ENCODE measurements at regions not wholly inside any gene's neighbourhood (a gene's known extent, or its start where the extent isn't known, plus 50 kb on each side); places are given as distances from the start of the nearest gene placed in this dataset.

- H3K9me3 ChIP-seq (ENCODE audit: insufficient read depth, low read depth, low read length), result no peaks in the 10 kb centered on the region
- no peak overlapping the region for H3K9ac ChIP-seq (ENCODE audit: low read length)
- no peak overlapping the region for H3K4me3 ChIP-seq (ENCODE audit: low read depth, low read length)
Observed at GRCh38 chr9:90053027-90053426, 448.2 kb downstream of the GADD45G start.

GRCh38 chr9:90054810-90055209 is 450.0 kb downstream of the GADD45G start:
- Histone ChIP-seq H3K79me1 (ENCODE audit: low read length) (no peaks in the 10 kb centered on the region), H4K12ac (ENCODE audit: low read depth, low read length) (no peak overlapping the region), H3K27ac (ENCODE audit: low read depth, low read length) (no peak overlapping the region), H3K27me3 (ENCODE audit: insufficient read depth, low read length) (no peaks in the 10 kb centered on the region), H4K91ac (ENCODE audit: low read depth, low read length) (no peak overlapping the region), H3K9ac (ENCODE audit: low read length) (no peak overlapping the region), H3K79me2 (ENCODE audit: control insufficient read depth, insufficient read depth, low read length, poor library complexity) (no peaks in the 10 kb centered on the region), H3K23ac (ENCODE audit: low read length) (no peak overlapping the region), H3K4me2 (ENCODE audit: low read length) (no peak overlapping the region), H3K9me3 (ENCODE audit: insufficient read depth, low read depth, low read length) (no peaks in the 10 kb centered on the region), H3K18ac (ENCODE audit: low read length) (no peak overlapping the region), H3K14ac (ENCODE audit: low read length) (no peak overlapping the region), H2BK12ac (ENCODE audit: low read length) (no peak overlapping the region), H2AFZ (ENCODE audit: insufficient read depth, low read length, poor library complexity) (no peak overlapping the region), H4K8ac (ENCODE audit: low read depth, low read length) (no peak overlapping the region), H3K4me3 (ENCODE audit: low read depth, low read length) (no peak overlapping the region), H2BK120ac (ENCODE audit: insufficient read depth, low read length, poor library complexity) (no peak overlapping the region), H3K36me3 (ENCODE audit: control insufficient read depth in 1 of 2, insufficient read depth in 2 of 2, low read length in 2 of 2) (no peaks in the 10 kb centered on the region), H3K4ac (ENCODE audit: low read depth, low read length) (no peak overlapping the region), H2AK5ac (ENCODE audit: low read length) (no peak overlapping the region), H2BK5ac (ENCODE audit: low read depth, low read length, poor library complexity) (no peak overlapping the region), H3K4me1 (ENCODE audit: control insufficient read depth in 1 of 2, insufficient read depth in 2 of 2, low read length in 2 of 2) (no peaks in the 10 kb centered on the region)
- DNase-seq, result no peak

More at GRCh38 chr9:90053027-90053426, 448.2 kb downstream of the GADD45G start:
- Histone ChIP-seq H4K12ac (ENCODE audit: low read depth, low read length) (no peak overlapping the region), H4K91ac (ENCODE audit: low read depth, low read length) (no peak overlapping the region), H3K79me2 (ENCODE audit: control insufficient read depth, insufficient read depth, low read length, poor library complexity) (no peaks in the 10 kb centered on the region), H2AFZ (ENCODE audit: insufficient read depth, low read length, poor library complexity) (no peak overlapping the region), H3K18ac (ENCODE audit: low read length) (no peak overlapping the region), H2BK12ac (ENCODE audit: low read length) (no peak overlapping the region), H3K27ac (ENCODE audit: low read depth, low read length) (no peak overlapping the region), H3K4me1 (ENCODE audit: control insufficient read depth in 1 of 2, insufficient read depth in 2 of 2, low read length in 2 of 2) (no peaks in the 10 kb centered on the region), H3K36me3 (ENCODE audit: control insufficient read depth in 1 of 2, insufficient read depth in 2 of 2, low read length in 2 of 2) (no peaks in the 10 kb centered on the region), H3K23ac (ENCODE audit: low read length) (no peak overlapping the region), H2BK120ac (ENCODE audit: insufficient read depth, low read length, poor library complexity) (no peak overlapping the region), H3K4me2 (ENCODE audit: low read length) (no peak overlapping the region), H3K27me3 (ENCODE audit: insufficient read depth, low read length) (no peaks in the 10 kb centered on the region), H2BK5ac (ENCODE audit: low read depth, low read length, poor library complexity) (no peak overlapping the region), H3K4ac (ENCODE audit: low read depth, low read length) (no peak overlapping the region), H2AK5ac (ENCODE audit: low read length) (no peak overlapping the region), H3K79me1 (ENCODE audit: low read length) (no peaks in the 10 kb centered on the region), H3K14ac (ENCODE audit: low read length) (no peak overlapping the region), H4K8ac (ENCODE audit: low read depth, low read length) (no peak overlapping the region)
- WGBS (ENCODE audit: extremely low coverage, insufficient coverage, insufficient read length), result no CpG with 5 or more reads among the region's 5 CpGs
- DNase-seq, result peak; percentile 12 to 33

GRCh38 chr9:90055226-90055625 is 450.4 kb downstream of the GADD45G start:
- Histone ChIP-seq H3K79me1 (ENCODE audit: low read length) (no peaks in the 10 kb centered on the region), H3K4me2 (ENCODE audit: low read length) (no peak overlapping the region), H3K9ac (ENCODE audit: low read length) (no peak overlapping the region), H3K14ac (ENCODE audit: low read length) (no peak overlapping the region), H3K4me3 (ENCODE audit: low read depth, low read length) (no peak overlapping the region), H3K27me3 (ENCODE audit: insufficient read depth, low read length) (no peaks in the 10 kb centered on the region), H2BK12ac (ENCODE audit: low read length) (no peak overlapping the region), H2BK5ac (ENCODE audit: low read depth, low read length, poor library complexity) (no peak overlapping the region), H3K4me1 (ENCODE audit: control insufficient read depth in 1 of 2, insufficient read depth in 2 of 2, low read length in 2 of 2) (peaks cover 0 to 1% of the 10 kb centered on the region in 2 experiments), H3K23ac (ENCODE audit: low read length) (no peak overlapping the region), H3K18ac (ENCODE audit: low read length) (no peak overlapping the region), H3K4ac (ENCODE audit: low read depth, low read length) (no peak overlapping the region), H3K9me3 (ENCODE audit: insufficient read depth, low read depth, low read length) (no peaks in the 10 kb centered on the region), H2AK5ac (ENCODE audit: low read length) (no peak overlapping the region), H4K12ac (ENCODE audit: low read depth, low read length) (no peak overlapping the region), H3K36me3 (ENCODE audit: control insufficient read depth in 1 of 2, insufficient read depth in 2 of 2, low read length in 2 of 2) (no peaks in the 10 kb centered on the region), H3K79me2 (ENCODE audit: control insufficient read depth, insufficient read depth, low read length, poor library complexity) (no peaks in the 10 kb centered on the region), H2BK120ac (ENCODE audit: insufficient read depth, low read length, poor library complexity) (no peak overlapping the region), H4K91ac (ENCODE audit: low read depth, low read length) (no peak overlapping the region), H3K27ac (ENCODE audit: low read depth, low read length) (no peak overlapping the region), H4K8ac (ENCODE audit: low read depth, low read length) (no peak overlapping the region), H2AFZ (ENCODE audit: insufficient read depth, low read length, poor library complexity) (no peak overlapping the region)
- no CpG with 5 or more reads among the region's 3 CpGs for WGBS (ENCODE audit: extremely low coverage, insufficient coverage, insufficient read length)
- no peak for DNase-seq

GRCh38 chr9:90057361-90057760 is 452.5 kb downstream of the GADD45G start:
- Histone ChIP-seq H3K27ac (ENCODE audit: low read depth, low read length) (no peak overlapping the region), H2AK5ac (ENCODE audit: low read length) (no peak overlapping the region), H2BK5ac (ENCODE audit: low read depth, low read length, poor library complexity) (no peak overlapping the region), H3K79me1 (ENCODE audit: low read length) (no peaks in the 10 kb centered on the region), H3K4ac (ENCODE audit: low read depth, low read length) (no peak overlapping the region), H4K12ac (ENCODE audit: low read depth, low read length) (no peak overlapping the region), H4K91ac (ENCODE audit: low read depth, low read length) (no peak overlapping the region), H3K9ac (ENCODE audit: low read length) (no peak overlapping the region), H2AFZ (ENCODE audit: insufficient read depth, low read length, poor library complexity) (no peak overlapping the region), H2BK12ac (ENCODE audit: low read length) (no peak overlapping the region), H3K4me3 (ENCODE audit: low read depth, low read length) (no peak overlapping the region), H3K27me3 (ENCODE audit: insufficient read depth, low read length) (no peaks in the 10 kb centered on the region), H2BK120ac (ENCODE audit: insufficient read depth, low read length, poor library complexity) (no peak overlapping the region), H3K36me3 (ENCODE audit: control insufficient read depth in 1 of 2, insufficient read depth in 2 of 2, low read length in 2 of 2) (no peaks in the 10 kb centered on the region), H3K9me3 (ENCODE audit: insufficient read depth, low read depth, low read length) (no peaks in the 10 kb centered on the region), H4K8ac (ENCODE audit: low read depth, low read length) (no peak overlapping the region), H3K18ac (ENCODE audit: low read length) (no peak overlapping the region), H3K4me1 (ENCODE audit: control insufficient read depth in 1 of 2, insufficient read depth in 2 of 2, low read length in 2 of 2) (peaks cover 0 to 5% of the 10 kb centered on the region in 2 experiments), H3K14ac (ENCODE audit: low read length) (no peak overlapping the region), H3K23ac (ENCODE audit: low read length) (no peak overlapping the region), H3K79me2 (ENCODE audit: control insufficient read depth, insufficient read depth, low read length, poor library complexity) (no peaks in the 10 kb centered on the region), H3K4me2 (ENCODE audit: low read length) (no peak overlapping the region)
- DNase-seq, result no peak
- no CpG with 5 or more reads among the region's 3 CpGs for WGBS (ENCODE audit: extremely low coverage, insufficient coverage, insufficient read length)
